ENCODE measurements at regions not wholly inside any gene's neighbourhood (a gene's known extent, or its start where the extent isn't known, plus 50 kb on each side); places are given as distances from the start of the nearest gene placed in this dataset.
"Not testable (repeated sequence)": the region's sequence is repeated elsewhere in the genome, so short reads cannot be mapped to it uniquely, and the experiment has no call there.

GRCh38 chr1:43042773-43043457, 84.2 kb upstream of the SLC2A1 start:
- no peak for DNase-seq (ENCODE audit: low read depth in 2 of 2)

GRCh38 chr1:43042127-43042526, 83.5 kb upstream of the SLC2A1 start:
- DNase-seq (ENCODE audit: low read depth in 2 of 2): no peak

- no peak for DNase-seq (ENCODE audit: low read depth in 2 of 2)
Measured at GRCh38 chr1:43041591-43041990, 82.9 kb upstream of the SLC2A1 start.

- DNase-seq (ENCODE audit: low read depth in 2 of 2): no peak
Measured at GRCh38 chr1:43039228-43040055, 80.8 kb upstream of the SLC2A1 start.

GRCh38 chr1:43038232-43038935, 79.7 kb upstream of the SLC2A1 start:
- DNase-seq (ENCODE audit: low read depth in 2 of 2): no peak

- no peak for DNase-seq (ENCODE audit: low read depth in 2 of 2)
Measured at GRCh38 chr1:43037466-43037865, 78.8 kb upstream of the SLC2A1 start.

GRCh38 chr1:43036932-43037331, 78.3 kb upstream of the SLC2A1 start:
- DNase-seq (ENCODE audit: low read depth in 2 of 2): no peak

GRCh38 chr1:43035821-43036741, 77.4 kb upstream of the SLC2A1 start:
- no peak for DNase-seq (ENCODE audit: low read depth in 2 of 2)

- DNase-seq (ENCODE audit: low read depth in 2 of 2): no peak
Measured at GRCh38 chr1:43034778-43035177, 76.1 kb upstream of the SLC2A1 start.

- no peak for DNase-seq (ENCODE audit: low read depth in 2 of 2)
Measured at GRCh38 chr1:43034195-43034658, 75.6 kb upstream of the SLC2A1 start.

- no peak for DNase-seq (ENCODE audit: low read depth in 2 of 2)
Measured at GRCh38 chr1:43031316-43032203, 72.9 kb upstream of the SLC2A1 start.

GRCh38 chr1:43024905-43025304, 66.2 kb upstream of the SLC2A1 start:
- no peak for DNase-seq (ENCODE audit: low read depth in 2 of 2)

GRCh38 chr1:43021547-43022474, 63.1 kb upstream of the SLC2A1 start:
- no peak for DNase-seq (ENCODE audit: low read depth in 2 of 2)

- DNase-seq (ENCODE audit: low read depth in 2 of 2): no peak
Measured at GRCh38 chr1:43019226-43019625, 60.6 kb upstream of the SLC2A1 start.

GRCh38 chr1:43018121-43018520, 59.5 kb upstream of the SLC2A1 start:
- DNase-seq (ENCODE audit: low read depth in 2 of 2): no peak

GRCh38 chr1:43015269-43015668, 56.6 kb upstream of the SLC2A1 start:
- DNase-seq (ENCODE audit: low read depth in 2 of 2): no peak

GRCh38 chr1:43014579-43014978, 55.9 kb upstream of the SLC2A1 start:
- not testable (repeated sequence) for DNase-seq (ENCODE audit: low read depth in 2 of 2)

- DNase-seq (ENCODE audit: low read depth in 2 of 2): no peak
Measured at GRCh38 chr1:43011020-43011419, 52.4 kb upstream of the SLC2A1 start.

- no peak for DNase-seq (ENCODE audit: low read depth in 2 of 2)
Measured at GRCh38 chr1:43009274-43009673, 50.6 kb upstream of the SLC2A1 start.
